NT2/D1 (cell line): ENCODE measurements at regions not wholly inside any gene's neighbourhood (a gene's known extent, or its start where the extent isn't known, plus 50 kb on each side); places are given as distances from the start of the nearest gene placed in this dataset.

Experiments used
- SUZ12 ChIP-seq: IDR thresholded peaks from 2 replicates; pipeline ENCODE4 v1.6.1; 2011; ENCODE audit not compliant: insufficient read length, insufficient read depth; ENCODE audit errors: extremely low read depth
- YY1 ChIP-seq: IDR thresholded peaks from 2 replicates; pipeline ENCODE4 v1.6.1; 2011; ENCODE audit not compliant: insufficient read length, insufficient read depth
- ZNF274 ChIP-seq: IDR thresholded peaks from 2 replicates; pipeline ENCODE4 v1.6.1; 2011; ENCODE audit warnings: mild to moderate bottlenecking, low read depth, low read length

- TF ChIP-seq YY1 (no peak), ZNF274 (no peak), SUZ12 (no peak)
These were observed 266.5 kb downstream of the TSN start for GRCh38 chr2:122021941-122022340.
